ENCODE measurements at regions not wholly inside any gene's neighbourhood (a gene's known extent, or its start where the extent isn't known, plus 50 kb on each side); places are given as distances from the start of the nearest gene placed in this dataset.

GRCh38 chr22:27647540-27647939 is 154.0 kb downstream of the MN1 start:
- TF ChIP-seq CTCF (IDR thresholded peaks at IDR 0.05; ENCODE audit: low read length), result no peak
- TF ChIP-seq EZH2 (IDR thresholded peaks at IDR 0.05; ENCODE audit: borderline replicate concordance, low read length), result no peak

Measured in OCI-LY1 (cell line).